GM21381 (cell line): ENCODE measurements at regions not wholly inside any gene's neighbourhood (a gene's known extent, or its start where the extent isn't known, plus 50 kb on each side); places are given as distances from the start of the nearest gene placed in this dataset.
"Not testable (repeated sequence)": the region's sequence is repeated elsewhere in the genome, so short reads cannot be mapped to it uniquely, and the experiment has no call there.

Source experiments
- ATAC-seq: cut with Tn5 transposase; IDR thresholded peaks from one replicate; pipeline ENCODE4 v1.9.1; 2021; ENCODE audit warnings: mild to moderate bottlenecking, moderate library complexity; ENCODE audit not compliant: unreplicated experiment

- no peak for ATAC-seq
Observed at GRCh38 chr2:4221845-4222244, 518.5 kb downstream of the DCDC2C start.

GRCh38 chr2:4244422-4244821 is 541.0 kb downstream of the DCDC2C start:
- ATAC-seq, result not testable (repeated sequence)

DNA sequence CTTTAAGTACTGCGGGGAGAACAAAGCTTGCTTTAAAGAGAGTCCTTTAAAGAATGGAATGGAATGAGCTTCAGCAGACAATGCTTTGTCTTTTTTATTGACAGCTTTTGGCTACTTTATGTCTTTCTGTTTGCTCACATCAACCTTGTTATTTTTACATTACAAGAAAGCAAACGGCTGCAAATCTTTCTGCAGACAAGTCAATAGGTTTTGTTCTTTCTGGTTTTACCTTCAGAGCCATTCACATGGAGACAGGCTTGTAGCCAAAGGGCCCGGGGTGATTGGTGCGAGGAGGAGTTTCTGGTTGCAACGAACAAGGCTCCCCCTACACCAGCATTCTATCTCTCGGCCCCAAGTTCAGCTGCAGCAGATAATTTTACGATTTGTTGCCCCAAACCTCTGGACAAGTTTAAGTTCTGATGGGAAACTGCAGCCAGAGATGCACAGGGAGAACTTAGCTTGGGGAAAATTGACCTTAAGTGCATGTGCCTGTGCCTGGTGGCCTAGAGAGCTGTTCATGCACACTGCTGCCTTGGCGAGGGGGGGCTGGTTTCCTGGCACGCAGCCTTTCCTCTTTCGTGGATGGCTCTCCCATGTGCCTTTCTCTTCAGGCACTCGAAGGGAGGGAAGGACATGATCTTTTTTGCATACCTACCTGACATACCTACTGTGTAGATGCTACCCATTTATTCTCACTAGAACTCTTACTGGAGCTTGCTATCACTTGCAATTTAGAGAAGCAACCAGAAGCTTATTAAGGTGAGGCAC is 543.2 kb downstream of the DCDC2C start:
- ATAC-seq, result no peak

DNA sequence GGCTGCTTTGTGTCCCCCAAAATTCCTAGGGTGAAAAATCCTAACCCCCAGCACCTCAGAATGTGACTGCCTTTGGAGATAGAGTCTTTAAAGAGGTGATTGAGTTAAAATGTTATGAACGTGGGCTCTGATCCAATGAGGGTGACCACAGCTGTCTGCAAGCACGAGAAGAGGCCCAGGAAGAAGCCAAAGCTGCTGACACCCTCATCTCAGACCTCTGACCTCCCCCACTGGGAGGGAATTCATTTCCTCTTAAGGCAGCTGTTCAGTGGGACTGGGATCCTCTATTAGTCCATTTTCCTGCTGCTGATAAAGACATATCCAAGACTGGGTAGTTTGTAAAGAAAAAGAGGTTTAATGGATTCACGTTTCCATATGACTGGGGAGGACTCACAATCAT is 544.4 kb downstream of the DCDC2C start:
- ATAC-seq, result no peak

GRCh38 chr2:4255491-4255890 is 552.1 kb downstream of the DCDC2C start:
- no peak for ATAC-seq

DNA sequence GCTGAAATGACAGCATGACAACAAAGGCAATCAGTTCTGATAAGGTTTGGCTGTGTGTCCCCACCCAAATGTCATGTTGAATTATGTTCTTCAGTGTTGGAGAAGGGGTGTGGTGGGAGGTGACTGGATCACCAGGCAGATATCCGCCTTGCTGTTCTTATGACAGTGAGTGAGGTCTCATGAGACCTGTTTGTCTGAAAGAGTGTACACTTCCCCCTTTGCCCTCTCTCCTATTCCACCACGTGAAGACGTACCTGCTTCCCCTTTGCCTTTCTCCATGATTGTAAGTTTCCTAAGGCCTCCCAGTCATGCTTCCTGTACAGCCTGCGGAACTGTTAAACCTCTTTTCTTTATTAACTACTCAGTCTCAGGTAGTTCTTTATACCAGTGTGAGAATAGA is 553.0 kb downstream of the DCDC2C start:
- no peak for ATAC-seq

DNA sequence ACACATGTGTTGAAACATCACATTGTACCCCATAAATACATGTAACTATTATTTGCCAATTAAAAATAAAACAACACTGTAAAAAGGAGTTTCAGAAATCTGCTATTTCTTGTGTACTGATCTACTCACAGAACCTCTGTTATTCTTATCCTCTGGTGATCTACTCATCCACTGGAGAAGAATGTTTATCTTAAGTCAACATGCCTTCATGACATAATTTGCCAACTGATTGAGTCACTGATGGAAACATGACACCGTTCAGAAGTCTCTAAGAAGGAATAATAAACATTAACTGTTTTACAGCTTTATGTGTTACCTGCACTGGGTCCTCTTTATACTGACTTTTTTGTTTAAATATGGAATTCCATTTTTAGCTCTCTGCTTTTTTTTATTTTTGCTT is 555.2 kb downstream of the DCDC2C start:
- no peak for ATAC-seq

DNA sequence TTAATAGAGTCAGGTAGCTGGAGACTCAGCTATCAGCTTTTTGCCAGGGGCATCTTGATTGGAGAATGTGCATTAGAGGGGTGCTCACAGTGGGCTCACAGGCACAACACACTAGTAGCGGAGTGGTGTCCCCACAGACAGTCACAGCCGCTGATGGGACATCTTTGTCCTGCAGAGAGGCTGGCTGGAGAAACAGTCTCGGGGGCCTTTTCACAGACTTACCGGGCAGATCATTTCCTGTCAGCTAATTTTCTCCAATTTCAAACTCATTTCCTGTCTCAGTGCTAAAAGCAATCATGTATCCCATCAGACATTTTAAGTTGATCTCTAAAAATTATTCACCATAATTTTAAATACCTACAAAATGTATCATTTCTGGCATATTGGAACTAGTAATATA is 562.6 kb downstream of the DCDC2C start:
- ATAC-seq, result no peak

DNA sequence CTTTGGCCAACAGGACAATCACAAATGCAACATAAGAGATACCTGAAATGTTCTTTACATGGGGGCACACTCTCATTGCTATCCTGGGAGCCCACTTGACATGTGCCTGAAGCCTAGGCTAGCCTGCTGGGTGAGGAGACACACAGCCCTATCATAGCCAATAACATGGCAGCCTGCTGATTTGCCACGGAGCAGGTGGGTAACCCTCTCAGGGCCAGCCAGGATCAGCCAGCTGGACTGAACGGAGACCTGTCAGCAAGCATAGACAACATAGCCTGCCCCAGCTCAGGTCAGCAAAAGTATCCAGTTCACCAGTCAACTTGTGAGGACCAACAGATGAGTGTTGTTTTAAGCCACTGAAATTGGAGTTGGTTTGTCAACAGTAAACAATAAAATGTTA is 566.5 kb downstream of the DCDC2C start:
- ATAC-seq, result no peak

GRCh38 chr2:4272261-4272858 is 569.0 kb downstream of the DCDC2C start:
- ATAC-seq, result no peak

DNA sequence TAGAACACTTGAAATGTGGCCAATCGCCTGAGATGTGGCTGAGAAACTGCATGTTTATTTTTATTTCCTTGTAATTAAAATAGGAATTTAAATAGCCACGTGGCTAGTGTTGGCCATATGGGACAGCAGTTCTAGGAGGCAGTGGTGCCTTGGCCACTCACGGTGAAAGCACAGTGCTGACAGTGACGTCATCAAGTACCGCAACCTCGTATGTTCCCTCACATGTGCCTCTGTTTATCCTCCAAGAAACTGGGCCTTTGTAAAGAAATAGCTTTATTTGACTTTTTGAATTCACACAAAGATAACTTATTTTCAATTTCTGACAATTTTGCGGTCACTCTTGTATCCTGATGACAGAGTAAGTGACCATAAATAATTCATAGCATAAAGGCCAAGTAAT is 575.0 kb downstream of the DCDC2C start:
- no peak for ATAC-seq

DNA sequence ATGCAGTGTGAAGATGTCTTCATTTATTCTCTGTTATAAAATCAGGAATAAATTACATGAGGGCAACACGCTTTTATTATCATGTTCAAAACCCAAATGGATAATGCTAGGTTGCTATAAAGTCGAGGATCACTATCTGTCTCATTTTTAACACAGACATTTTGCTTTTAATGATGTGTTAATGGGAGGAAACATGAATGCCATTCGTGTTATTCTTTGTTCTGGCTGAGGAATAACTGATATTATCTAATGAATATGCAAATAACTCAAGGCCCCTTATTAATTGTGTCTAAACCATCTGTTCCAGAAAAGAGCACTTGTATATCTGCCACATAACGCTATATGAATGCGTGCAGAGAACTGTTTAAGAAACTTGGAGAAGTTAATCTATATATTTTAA is 576.1 kb downstream of the DCDC2C start:
- ATAC-seq, result no peak

DNA sequence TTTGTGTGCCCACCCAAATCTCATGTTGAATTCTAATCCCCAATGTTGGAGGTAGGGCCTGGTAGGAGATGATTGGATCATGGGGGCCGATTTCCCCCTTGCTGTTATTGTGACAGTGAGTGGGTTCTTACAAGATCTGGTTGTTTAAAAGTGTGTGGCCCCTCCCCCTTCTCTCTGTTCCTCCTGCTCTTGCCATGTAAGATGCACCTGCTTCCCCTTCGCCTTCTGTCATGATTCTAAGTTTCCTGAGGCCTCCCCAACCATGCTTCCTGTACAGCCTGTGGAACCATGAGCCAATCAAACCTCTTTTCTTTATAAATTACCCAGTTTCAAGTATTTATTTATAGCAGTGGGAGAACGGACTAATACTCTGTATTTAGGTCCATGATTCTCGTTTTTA is 588.1 kb downstream of the DCDC2C start:
- no peak for ATAC-seq

GRCh38 chr2:4295680-4296079 is 592.3 kb downstream of the DCDC2C start:
- no peak for ATAC-seq

GRCh38 chr2:4300616-4301015 is 597.2 kb downstream of the DCDC2C start:
- ATAC-seq, result no peak

DNA sequence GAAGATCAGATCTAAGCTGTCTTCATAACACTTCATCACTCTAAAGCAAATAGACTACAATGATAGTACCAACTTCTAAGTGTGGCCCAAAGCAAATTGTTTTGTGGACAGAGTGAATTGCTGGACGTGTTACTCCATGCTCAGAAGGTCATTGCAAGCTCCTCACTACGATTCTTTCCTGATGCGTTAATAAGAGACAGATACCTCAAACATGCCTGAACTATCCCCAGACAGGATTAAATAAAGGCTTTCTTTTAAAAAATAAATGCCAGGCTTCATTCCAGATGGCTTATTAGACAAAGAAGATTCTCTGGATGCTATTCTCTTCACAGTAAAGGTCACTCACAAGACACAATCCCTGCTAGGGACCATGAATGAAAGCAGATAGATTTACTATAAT is 621.2 kb downstream of the DCDC2C start:
- no peak for ATAC-seq

DNA sequence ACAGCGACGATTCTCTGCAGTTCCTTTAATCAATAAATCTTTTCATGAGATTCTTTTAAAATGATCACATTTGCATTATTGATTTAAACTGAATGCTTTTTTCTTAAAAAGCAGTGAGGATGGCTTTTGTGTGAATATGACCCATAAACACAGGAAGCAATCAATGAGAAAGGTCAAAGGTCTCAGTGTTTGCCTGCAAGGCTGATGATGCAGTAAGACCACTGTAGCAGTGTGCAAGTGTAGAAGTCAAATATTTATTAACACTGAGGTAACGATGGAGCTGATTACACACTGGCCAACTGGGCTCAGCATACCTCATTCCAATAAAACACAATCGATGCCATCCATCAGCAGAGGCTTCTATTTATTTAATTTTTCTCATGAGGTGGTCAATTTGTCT is 633.5 kb downstream of the DCDC2C start:
- ATAC-seq, result no peak

GRCh38 chr2:4338345-4338744 is 635.0 kb downstream of the DCDC2C start:
- no peak for ATAC-seq

- ATAC-seq, result no peak
Observed at GRCh38 chr2:4340536-4340935, 637.2 kb downstream of the DCDC2C start.

- no peak for ATAC-seq
Observed at GRCh38 chr2:4346628-4347027, 643.3 kb downstream of the DCDC2C start.

DNA sequence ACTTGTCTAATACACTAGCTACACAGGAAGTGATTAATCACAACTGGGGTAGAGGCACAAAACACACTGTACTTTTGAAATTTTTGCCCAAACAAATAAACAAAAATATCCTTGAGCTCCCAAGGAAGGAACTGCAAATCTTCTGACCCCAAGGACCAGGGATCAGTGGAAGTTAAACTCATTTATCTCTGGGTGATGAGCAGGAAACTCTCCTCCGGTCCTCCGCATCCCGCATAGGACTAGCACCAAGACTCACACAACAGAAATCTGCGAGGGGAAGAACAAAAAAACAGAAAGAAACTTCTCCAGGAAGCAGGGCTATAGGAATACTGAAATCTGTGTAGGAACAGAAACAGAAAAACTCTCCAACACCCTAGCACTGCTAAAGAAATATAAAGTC is 650.3 kb downstream of the DCDC2C start:
- ATAC-seq, result no peak

GRCh38 chr2:4354164-4354563 is 650.8 kb downstream of the DCDC2C start:
- no peak for ATAC-seq

DNA sequence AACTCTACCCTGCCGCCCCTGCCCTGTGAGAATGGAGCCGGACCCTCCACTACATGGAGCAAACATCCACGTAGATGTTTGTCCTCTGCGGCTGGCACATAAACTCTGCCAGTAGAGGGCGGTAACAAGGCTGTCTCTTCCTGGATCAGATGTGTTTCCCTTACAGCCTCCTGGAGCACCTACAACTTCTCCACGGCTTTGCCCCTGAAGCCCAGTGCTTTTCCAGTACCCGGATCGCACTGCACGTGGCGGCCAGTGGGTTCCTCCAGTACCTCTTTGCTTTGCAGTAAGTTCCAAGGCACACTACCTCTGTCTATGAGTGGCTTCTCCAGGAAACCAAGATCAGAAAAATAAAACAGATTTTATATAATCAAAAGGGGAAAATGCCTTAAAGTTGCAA is 651.3 kb downstream of the DCDC2C start:
- ATAC-seq, result no peak
